ENCODE measurements at regions not wholly inside any gene's neighbourhood (a gene's known extent, or its start where the extent isn't known, plus 50 kb on each side); places are given as distances from the start of the nearest gene placed in this dataset.
A peak's percentile ranks its signal among the peaks of the same experiment; 100 is the strongest.

DNA sequence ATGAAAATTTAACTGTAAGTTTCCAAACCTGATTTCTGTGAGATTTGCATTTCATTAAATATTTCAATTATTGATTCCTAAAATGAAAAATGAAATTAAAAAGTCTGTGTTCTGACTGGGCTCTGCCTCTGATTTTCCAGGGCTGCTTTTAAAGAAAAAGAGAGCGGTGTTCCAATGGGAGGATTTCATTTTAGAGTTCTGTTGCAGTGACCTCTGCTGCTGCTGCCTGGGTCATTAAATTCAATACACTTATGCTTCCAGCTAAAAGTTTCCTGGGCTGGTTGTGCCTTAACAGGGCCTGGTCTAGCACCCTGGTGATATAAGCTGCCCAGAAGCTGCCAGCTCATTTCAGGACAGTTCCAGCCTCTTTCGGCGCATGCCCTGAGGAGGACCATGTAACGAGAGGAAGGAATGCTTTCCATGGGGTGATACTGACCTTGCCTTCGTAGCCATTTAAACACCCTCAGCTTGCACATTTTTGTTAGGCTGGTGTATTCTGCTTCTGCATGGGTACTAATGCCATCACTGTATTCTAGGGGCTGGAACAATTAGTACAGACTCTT is 93.3 kb downstream of the TMEM174 start:
- peak; percentile 59 for DNase-seq (ENCODE audit: low spot score)

DNA sequence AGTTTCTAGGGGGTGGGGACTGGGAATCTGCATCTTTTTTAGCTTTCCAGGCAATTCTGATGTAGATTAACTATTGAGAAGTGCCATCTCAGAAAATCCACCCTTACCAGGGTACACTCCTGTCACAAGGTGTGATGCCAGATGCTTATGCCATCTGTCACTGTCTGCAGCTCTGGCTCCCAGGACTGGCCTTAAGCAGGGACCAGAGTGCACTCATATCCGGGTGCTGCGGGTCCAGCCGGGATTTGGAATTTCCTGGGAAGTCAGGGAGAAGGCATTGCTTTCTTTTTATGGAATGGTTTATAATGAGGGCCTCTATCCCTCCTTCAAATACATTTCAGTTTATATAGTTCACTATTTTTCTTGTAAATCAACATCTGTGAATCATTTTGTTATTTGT is 92.6 kb downstream of the TMEM174 start:
- DNase-seq (ENCODE audit: low spot score) = no peak

- no peak for DNase-seq (ENCODE audit: low spot score)
These were observed 91.6 kb downstream of the TMEM174 start for GRCh38 chr5:73264631-73265030.

DNA sequence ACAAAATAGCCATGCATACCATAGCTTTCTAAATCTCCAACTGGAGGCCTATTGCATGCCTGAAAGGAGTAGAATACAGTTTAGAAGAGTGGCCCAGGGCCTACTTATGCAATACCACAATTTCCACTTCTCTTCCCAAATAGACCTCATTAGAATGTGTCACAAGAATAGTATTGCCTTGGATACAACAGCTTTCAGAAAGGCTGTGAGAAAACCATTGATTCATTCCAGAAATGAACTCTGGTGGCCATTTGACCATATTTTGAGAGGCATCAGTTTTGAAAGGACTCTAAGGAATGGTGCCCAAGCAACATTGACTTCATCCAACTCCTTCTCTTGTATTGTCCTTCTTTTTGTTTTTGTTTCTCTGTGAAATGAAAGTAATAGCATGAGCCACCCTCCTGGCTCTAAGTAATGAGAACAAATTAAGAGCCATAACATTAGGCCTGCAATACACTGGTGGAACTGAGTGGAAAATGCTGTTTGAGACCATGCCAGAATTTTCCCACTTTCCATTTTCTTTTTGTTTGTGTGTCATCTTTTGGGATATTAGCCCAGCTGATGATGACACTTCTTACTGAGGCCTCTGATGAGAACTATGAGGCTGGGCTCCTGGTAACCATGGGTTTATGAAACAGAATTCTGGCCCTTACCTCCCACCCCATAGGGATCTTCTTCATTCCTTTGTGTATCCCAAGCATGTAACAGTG is 90.2 kb downstream of the TMEM174 start:
- DNase-seq (ENCODE audit: low spot score) = peak; percentile 48

DNA sequence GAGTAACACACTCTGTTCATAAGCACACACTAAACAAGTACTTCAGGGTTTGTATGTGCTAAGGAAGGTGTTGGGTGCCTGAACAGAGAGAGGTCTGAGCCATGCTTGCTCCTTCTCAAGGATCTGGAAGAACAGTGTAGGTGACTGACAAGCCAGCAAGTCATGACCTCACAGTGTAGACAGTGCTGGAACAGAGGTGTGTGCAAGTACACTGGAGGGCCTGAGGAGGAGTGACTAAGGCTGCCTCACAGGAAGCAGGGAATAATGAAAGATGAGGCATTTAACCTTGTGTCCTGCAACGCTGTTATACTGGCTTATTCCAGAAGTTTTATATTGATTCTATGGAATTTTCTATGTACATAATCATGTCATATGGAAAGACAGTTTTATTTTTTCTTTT is 83.9 kb downstream of the TMEM174 start:
- no peak for DNase-seq (ENCODE audit: low spot score)

GRCh38 chr5:73256462-73256861 is 83.5 kb downstream of the TMEM174 start:
- no peak for DNase-seq (ENCODE audit: low spot score)

GRCh38 chr5:73256012-73256411 is 83.0 kb downstream of the TMEM174 start:
- DNase-seq (ENCODE audit: low spot score) = no peak

GRCh38 chr5:73254642-73255041 is 81.6 kb downstream of the TMEM174 start:
- DNase-seq (ENCODE audit: low spot score) = peak; percentile 27

- DNase-seq (ENCODE audit: low spot score) = no peak
These were observed 80.2 kb downstream of the TMEM174 start for GRCh38 chr5:73253047-73253660.

- no peak for DNase-seq (ENCODE audit: low spot score)
These were observed 77.7 kb downstream of the TMEM174 start for GRCh38 chr5:73250645-73251044.

- no peak for DNase-seq (ENCODE audit: low spot score)
These were observed 69.7 kb downstream of the TMEM174 start for GRCh38 chr5:73242735-73243134.

- no peak for DNase-seq (ENCODE audit: low spot score)
These were observed 65.9 kb downstream of the TMEM174 start for GRCh38 chr5:73238873-73239272.

DNA sequence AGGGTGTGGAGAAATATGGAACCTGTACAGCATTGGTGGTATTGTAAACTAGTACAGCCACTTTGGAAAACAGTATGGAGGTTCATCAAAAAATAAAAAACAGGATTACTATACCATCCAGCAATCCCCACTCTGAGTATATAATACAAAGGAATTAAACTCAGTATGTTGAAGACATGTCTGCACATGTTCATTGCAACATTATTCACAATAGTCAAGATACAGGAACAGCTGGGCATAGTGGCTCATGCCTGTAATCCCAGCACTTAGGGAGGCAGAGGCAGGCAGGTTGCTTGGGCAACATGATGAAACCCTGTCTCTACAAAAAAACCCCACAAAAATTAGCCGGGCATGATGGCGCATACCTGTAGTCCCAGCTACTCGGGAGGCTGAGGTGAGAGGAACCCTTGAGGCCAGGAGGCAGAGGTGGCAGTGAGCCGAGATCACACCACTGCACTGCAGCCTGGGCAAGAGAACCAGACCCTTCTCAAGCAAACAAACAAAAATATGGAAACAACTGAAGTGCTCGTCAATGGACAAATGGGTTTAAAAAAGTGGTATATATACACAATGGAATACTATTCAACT is 63.6 kb downstream of the TMEM174 start:
- no peak for DNase-seq (ENCODE audit: low spot score)

- DNase-seq (ENCODE audit: low spot score) = no peak
These were observed 61.2 kb downstream of the TMEM174 start for GRCh38 chr5:73234204-73234555.

GRCh38 chr5:73233461-73234203 is 60.6 kb downstream of the TMEM174 start:
- no peak for DNase-seq (ENCODE audit: low spot score)

GRCh38 chr5:73233053-73233460 is 60.1 kb downstream of the TMEM174 start:
- DNase-seq (ENCODE audit: low spot score) = no peak

- DNase-seq (ENCODE audit: low spot score) = peak; percentile 40
These were observed 59.5 kb downstream of the TMEM174 start for GRCh38 chr5:73232266-73233041.

DNA sequence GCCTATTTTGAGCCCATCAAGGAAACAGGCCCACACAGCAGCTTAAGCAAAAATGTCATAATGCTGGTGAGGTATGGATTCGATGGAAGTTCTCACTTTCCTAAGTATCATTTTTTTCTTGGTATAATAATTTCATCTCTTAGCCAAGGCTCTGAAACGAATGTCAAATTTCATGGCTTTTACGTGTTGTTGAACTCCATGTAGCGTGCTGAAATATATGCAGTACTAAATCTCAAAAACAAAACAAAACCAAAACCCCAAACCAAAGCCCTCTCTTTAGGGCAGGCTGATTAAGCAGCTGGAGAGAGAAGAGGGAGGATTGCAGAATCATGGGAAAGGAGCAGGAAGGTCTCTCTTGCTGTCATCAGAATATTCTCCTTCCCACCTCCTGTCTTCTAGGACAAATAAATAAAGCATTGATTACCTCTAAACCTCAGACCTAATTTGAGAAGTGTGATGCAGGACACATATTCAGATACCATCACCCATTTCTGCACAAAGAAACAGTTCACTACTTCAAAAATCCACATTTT is 58.3 kb downstream of the TMEM174 start:
- no peak for DNase-seq (ENCODE audit: low spot score)

GRCh38 chr5:73230264-73231245 is 57.6 kb downstream of the TMEM174 start:
- no peak for DNase-seq (ENCODE audit: low spot score)

DNA sequence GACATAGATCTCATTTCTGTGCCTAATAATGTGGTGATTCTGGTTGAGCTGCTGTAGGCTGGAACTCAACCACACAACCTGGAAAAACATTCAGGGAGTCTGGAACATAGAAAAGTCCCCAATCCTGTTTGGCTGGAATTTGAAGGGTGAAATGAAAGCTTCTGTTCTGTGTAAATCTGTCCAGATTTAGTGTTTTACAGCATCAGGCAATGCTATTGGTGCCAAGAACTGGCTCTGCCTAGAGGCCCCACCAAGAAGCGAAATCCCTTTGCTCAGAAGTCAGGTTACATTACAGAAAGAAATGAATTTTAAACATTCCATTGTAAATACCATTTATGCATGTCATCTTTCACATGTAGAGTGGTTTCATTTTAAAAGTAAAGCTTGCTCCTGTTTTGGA is 56.3 kb downstream of the TMEM174 start:
- peak; percentile 47 for DNase-seq (ENCODE audit: low spot score)
